ENCODE measurements at regions not wholly inside any gene's neighbourhood (a gene's known extent, or its start where the extent isn't known, plus 50 kb on each side); places are given as distances from the start of the nearest gene placed in this dataset.

DNA sequence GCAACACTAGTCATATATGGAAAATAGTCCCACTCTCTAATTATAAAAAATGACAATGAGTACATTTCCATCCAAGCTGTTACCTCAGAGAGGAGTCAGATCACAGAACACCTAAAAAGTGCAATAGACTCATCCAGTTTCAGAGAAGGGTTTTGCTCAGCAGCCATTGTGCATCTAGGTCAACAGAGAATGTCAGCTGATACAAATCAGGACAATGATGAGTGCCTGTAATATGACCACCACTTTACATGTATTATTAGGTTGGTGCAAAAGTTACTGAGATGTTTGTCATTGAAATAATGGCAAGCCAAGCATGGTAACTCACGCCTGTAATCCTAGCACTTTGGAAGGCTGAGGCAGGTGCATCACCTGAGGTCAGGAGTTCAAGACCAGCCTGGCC lies 164.1 kb upstream of the TTC29 start:
- TF ChIP-seq TAF1 (IDR thresholded peaks at IDR 0.05; ENCODE audit: borderline replicate concordance, low read depth, low read length): no peak
- TF ChIP-seq POLR2A (IDR thresholded peaks at IDR 0.05; ENCODE audit: low read depth, low read length): no peak
- TF ChIP-seq POLR2AphosphoS5 (IDR thresholded peaks at IDR 0.05; ENCODE audit: low read depth, low read length): no peak

All from GM12892 (cell line).